Mesendoderm (in vitro differentiated cells): ENCODE measurements at regions not wholly inside any gene's neighbourhood (a gene's known extent, or its start where the extent isn't known, plus 50 kb on each side); places are given as distances from the start of the nearest gene placed in this dataset.
A peak's percentile ranks its signal among the peaks of the same experiment; 100 is the strongest.

ENCODE experiments used
- DNase-seq: peaks from one replicate; pipeline ENCODE4 v3.0.0; 2013
- H2AK5ac ChIP-seq: 2 replicates; pipeline ENCODE4 v1.6.1; 2013; ENCODE audit warnings: low read length, inconsistent platforms
- H2BK120ac ChIP-seq: 2 replicates; pipeline ENCODE4 v1.6.1; 2013; ENCODE audit warnings: low read depth, mild to moderate bottlenecking, low read length, moderate library complexity, mixed read lengths
- H2BK15ac ChIP-seq: replicated peaks from 2 replicates; pipeline ENCODE4 v1.6.1; 2013; ENCODE audit warnings: low read depth, mild to moderate bottlenecking, moderate library complexity
- H2BK5ac ChIP-seq: 2 replicates; pipeline ENCODE4 v1.6.1; 2013; ENCODE audit warnings: low read length, inconsistent platforms
- H3K18ac ChIP-seq: 2 replicates; pipeline ENCODE4 v1.6.1; 2013; ENCODE audit warnings: mild to moderate bottlenecking, low read length, mixed read lengths
- H3K23ac ChIP-seq: one replicate; pipeline ENCODE4 v1.6.1; 2013; ENCODE audit warnings: low read length
- H3K27ac ChIP-seq: 2 replicates; pipeline ENCODE4 v1.5.1; 2013; ENCODE audit warnings: low read depth, mild to moderate bottlenecking, inconsistent platforms, low read length, moderate library complexity
- H3K27me3 ChIP-seq: 2 replicates; pipeline ENCODE4 v1.6.1; 2013; ENCODE audit warnings: low read length, control low read depth, mild to moderate bottlenecking, inconsistent platforms; ENCODE audit not compliant: insufficient read depth, poor library complexity
- H3K36me3 ChIP-seq: 2 replicates; pipeline ENCODE4 v1.6.1; 2013; ENCODE audit warnings: low read length, inconsistent platforms; ENCODE audit not compliant: control insufficient read depth, insufficient read depth
- H3K4ac ChIP-seq: one replicate; pipeline ENCODE4 v1.6.1; 2013; ENCODE audit warnings: low read depth, mild to moderate bottlenecking, low read length, moderate library complexity
- H3K4me1 ChIP-seq: 2 replicates; pipeline ENCODE4 v1.6.1; 2013; ENCODE audit warnings: low read depth, low read length, inconsistent platforms; ENCODE audit not compliant: control insufficient read depth
- H3K4me2 ChIP-seq: 2 replicates; pipeline ENCODE4 v1.6.1; 2013; ENCODE audit warnings: low read length
- H3K4me3 ChIP-seq: 2 replicates; pipeline ENCODE4 v1.5.1; 2013; ENCODE audit warnings: mild to moderate bottlenecking, low read length
- H3K56ac ChIP-seq: one replicate; pipeline ENCODE4 v1.6.1; 2013; ENCODE audit warnings: low read length
- H3K79me1 ChIP-seq: 2 replicates; pipeline ENCODE4 v1.6.1; 2013; ENCODE audit warnings: low read length, inconsistent platforms
- H3K79me2 ChIP-seq: 2 replicates; pipeline ENCODE4 v1.6.1; 2013; ENCODE audit warnings: mild to moderate bottlenecking, low read length; ENCODE audit not compliant: control insufficient read depth, insufficient read depth
- H3K9ac ChIP-seq: 2 replicates; pipeline ENCODE4 v1.6.1; 2013; ENCODE audit warnings: low read length, inconsistent platforms
- H4K5ac ChIP-seq: one replicate; pipeline ENCODE4 v1.6.1; 2013; ENCODE audit warnings: low read length
- H4K8ac ChIP-seq: one replicate; pipeline ENCODE4 v1.6.1; 2013; ENCODE audit warnings: low read depth, mild to moderate bottlenecking, control low read depth, low read length, moderate library complexity
- WGBS: extraction: QIAGEN DNeasy Blood & Tissue Kit; methylation state at CpG from one replicate; pipeline ENCODE4 v1.1.7; 2013; ENCODE audit warnings: low lambda C conversion rate, missing lambda C conversion rate; ENCODE audit not compliant: insufficient coverage; ENCODE audit errors: extremely low coverage; 5-methylcytosine and 5-hydroxymethylcytosine counted together

DNA sequence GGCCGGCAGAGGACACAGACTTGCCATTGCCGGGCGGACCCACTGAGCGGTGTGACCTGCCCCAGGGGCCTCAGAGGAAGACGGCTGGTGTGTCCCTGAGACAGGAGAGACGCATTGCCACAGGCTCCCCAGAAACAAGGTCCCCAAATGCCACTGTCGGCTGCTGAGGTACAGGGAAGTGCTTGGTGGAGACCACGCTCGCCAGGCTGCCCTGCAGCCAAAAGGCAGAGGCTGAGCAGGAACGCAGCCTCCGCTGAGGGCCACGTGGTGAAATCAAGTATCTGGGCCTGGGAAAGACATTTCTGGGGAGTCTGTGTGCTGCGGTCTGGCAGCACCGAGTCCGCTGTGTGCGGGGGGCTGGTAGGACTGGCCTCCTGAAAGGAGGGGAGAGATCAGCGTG, 794.9 kb downstream of the BRD1 start:
- Histone ChIP-seq H2BK15ac (no peak overlapping the region), H3K4me3 (no peak overlapping the region), H4K5ac (no peak overlapping the region), H4K8ac (no peak overlapping the region), H3K27ac (no peak overlapping the region), H3K9ac (no peak overlapping the region), H2BK120ac (no peak overlapping the region), H3K23ac (no peak overlapping the region), H3K27me3 (no peaks in the 10 kb centered on the region), H3K79me1 (no peaks in the 10 kb centered on the region), H3K18ac (no peak overlapping the region), H3K4ac (no peak overlapping the region), H3K36me3 (no peaks in the 10 kb centered on the region), H2AK5ac (no peak overlapping the region), H2BK5ac (no peak overlapping the region), H3K4me1 (no peaks in the 10 kb centered on the region), H3K79me2 (no peaks in the 10 kb centered on the region), H3K56ac (peak overlapping the region; percentile 25), H3K4me2 (no peak overlapping the region)
- no CpG with 5 or more reads among the region's 17 CpGs for WGBS
- no peak for DNase-seq

DNA sequence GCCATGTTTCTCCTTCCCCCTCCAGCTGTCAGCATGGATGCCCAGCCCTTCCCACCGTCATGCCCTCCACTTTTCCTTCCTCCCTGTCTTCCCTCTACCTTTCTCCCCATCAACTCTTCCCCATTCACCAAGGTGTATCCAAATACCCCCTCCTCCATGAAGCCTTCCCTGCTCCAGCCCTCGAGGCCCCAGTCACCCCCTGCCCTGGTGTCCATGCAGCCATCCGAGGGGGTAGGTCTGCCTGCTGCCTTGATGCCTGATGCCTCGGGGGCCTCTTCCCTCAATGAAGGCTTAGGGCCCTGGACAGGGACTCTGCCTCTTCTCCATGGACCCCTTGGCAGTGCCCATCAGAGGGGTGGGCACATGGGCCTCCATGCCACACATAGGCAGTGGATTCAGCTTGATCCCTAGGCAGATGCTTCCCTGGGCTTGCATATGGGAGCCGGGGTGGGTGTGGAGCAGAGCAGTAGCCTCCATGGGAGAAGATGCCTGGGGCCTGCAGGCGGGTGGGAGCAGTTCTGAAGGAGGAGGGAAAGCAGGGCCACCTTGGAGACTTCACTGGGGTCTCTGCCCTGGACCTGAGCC, 795.8 kb downstream of the BRD1 start:
- Histone ChIP-seq H3K79me1 (no peaks in the 10 kb centered on the region), H4K8ac (no peak overlapping the region), H2BK120ac (no peak overlapping the region), H3K27ac (no peak overlapping the region), H3K18ac (no peak overlapping the region), H3K27me3 (no peaks in the 10 kb centered on the region), H2BK15ac (no peak overlapping the region), H3K4me2 (no peak overlapping the region), H4K5ac (no peak overlapping the region), H3K79me2 (no peaks in the 10 kb centered on the region), H3K9ac (no peak overlapping the region), H3K4me3 (no peak overlapping the region), H2AK5ac (no peak overlapping the region), H3K23ac (no peak overlapping the region), H3K36me3 (no peaks in the 10 kb centered on the region), H3K4me1 (no peaks in the 10 kb centered on the region), H2BK5ac (no peak overlapping the region), H3K56ac (no peak overlapping the region), H3K4ac (no peak overlapping the region)
- whole genome bisulfite sequencing = no CpG with 5 or more reads among the region's 6 CpGs
- no peak for DNase-seq

DNA sequence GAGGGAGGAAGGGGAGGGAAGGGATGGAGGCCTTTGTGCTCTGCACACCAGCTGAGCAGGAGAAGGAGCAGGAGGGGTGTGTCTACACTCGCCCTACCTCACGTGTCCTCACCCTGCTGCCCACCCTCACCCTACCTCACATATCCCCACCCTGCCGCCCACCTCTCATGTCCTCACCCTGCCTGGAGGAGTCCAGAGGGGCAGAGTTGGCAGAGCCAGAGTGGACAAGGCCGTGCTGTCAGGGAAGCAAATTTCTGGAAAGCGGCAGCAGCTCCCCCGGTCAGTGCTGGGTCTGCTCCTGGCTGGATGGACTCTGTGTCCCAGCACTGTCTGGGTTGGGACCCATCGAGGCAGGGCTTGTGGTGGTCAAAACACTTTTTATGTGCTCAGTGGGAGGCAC, 799.6 kb downstream of the BRD1 start:
- Histone ChIP-seq H2BK5ac (no peak overlapping the region), H2BK120ac (no peak overlapping the region), H4K8ac (no peak overlapping the region), H3K4ac (no peak overlapping the region), H3K23ac (no peak overlapping the region), H3K27me3 (no peaks in the 10 kb centered on the region), H3K4me1 (no peaks in the 10 kb centered on the region), H3K27ac (no peak overlapping the region), H3K4me3 (no peak overlapping the region), H3K79me1 (no peaks in the 10 kb centered on the region), H4K5ac (no peak overlapping the region), H3K56ac (no peak overlapping the region), H3K18ac (no peak overlapping the region), H3K9ac (no peak overlapping the region), H3K79me2 (no peaks in the 10 kb centered on the region), H3K36me3 (no peaks in the 10 kb centered on the region), H2BK15ac (no peak overlapping the region), H2AK5ac (no peak overlapping the region), H3K4me2 (no peak overlapping the region)
- no CpG with 5 or more reads among the region's 7 CpGs for WGBS
- no peak for DNase-seq

DNA sequence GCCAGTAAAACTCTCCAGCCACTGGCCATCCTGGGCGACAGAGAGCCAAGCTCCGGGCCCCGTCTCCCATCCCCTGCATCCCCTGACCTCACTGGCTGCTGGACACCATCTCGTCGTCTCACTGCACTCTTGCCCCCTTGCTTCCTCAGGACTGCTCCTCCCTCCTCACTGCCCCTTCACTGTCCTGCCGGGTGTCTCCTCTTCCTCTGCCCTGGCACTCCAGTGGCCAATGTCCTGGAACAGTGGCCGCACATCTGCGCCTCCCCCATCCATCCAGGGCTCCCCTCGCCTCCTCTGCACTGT, 800.4 kb downstream of the BRD1 start:
- H3K9ac ChIP-seq = no peak overlapping the region
- no peak for DNase-seq
- no peak overlapping the region for H3K23ac ChIP-seq
- H3K79me2 ChIP-seq = no peaks in the 10 kb centered on the region
- H3K27me3 ChIP-seq = no peaks in the 10 kb centered on the region
- no peaks in the 10 kb centered on the region for H3K4me1 ChIP-seq
- H3K4ac ChIP-seq = no peak overlapping the region
- WGBS = no CpG with 5 or more reads among the region's 9 CpGs
- no peak overlapping the region for H4K5ac ChIP-seq
- H3K4me3 ChIP-seq = no peak overlapping the region
- H3K4me2 ChIP-seq = no peak overlapping the region
- H2AK5ac ChIP-seq = no peak overlapping the region
- H2BK5ac ChIP-seq = no peak overlapping the region
- H3K79me1 ChIP-seq = no peaks in the 10 kb centered on the region
- H3K27ac ChIP-seq = no peak overlapping the region
- no peak overlapping the region for H4K8ac ChIP-seq
- no peak overlapping the region for H3K56ac ChIP-seq
- no peaks in the 10 kb centered on the region for H3K36me3 ChIP-seq
- H3K18ac ChIP-seq = no peak overlapping the region
- no peak overlapping the region for H2BK15ac ChIP-seq
- H2BK120ac ChIP-seq = no peak overlapping the region

DNA sequence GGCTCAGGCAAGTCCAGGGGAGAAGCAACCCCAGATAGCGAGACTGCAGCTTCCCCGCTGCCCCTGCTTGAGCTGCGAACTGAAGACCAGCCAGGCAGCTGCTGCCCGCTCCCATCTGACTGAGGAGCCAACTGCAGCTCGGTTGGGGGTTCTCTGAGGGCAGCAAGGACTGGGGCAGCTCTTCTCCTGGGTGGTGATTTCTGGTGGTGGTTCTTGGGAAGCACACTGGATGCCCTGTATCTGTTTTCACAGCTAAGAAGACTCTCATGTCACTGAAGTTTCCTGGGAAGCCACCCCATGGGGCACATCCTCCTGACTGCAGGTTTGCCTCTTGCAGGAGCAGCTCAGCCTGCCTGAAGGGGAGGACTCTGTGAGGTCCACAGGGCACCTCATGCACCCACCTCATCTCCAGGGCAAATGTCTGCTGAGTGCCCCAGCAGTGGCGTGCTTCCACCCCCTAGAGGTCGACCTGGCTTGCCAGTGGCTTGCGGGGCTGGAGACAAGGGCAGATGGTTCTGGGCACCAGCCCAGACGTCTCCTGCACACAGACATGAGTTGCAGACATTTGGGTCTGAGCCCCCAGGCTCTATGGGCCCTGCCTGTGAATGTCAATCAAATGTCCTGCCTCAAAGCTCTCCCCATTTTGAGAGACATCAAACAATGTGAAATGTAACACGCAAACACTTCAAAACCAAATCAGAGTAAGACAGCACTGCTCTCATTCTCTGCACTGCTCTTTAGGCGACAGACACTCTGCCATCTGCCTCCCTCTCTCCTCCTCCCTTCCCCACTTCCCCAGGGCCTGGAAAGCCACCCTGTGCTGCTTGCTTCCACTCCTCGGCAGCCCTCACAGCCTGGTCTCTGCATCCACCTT, 800.9 kb downstream of the BRD1 start:
- Histone ChIP-seq H3K79me2 (no peaks in the 10 kb centered on the region), H2BK15ac (no peak overlapping the region), H3K27ac (no peak overlapping the region), H2AK5ac (no peak overlapping the region), H3K9ac (no peak overlapping the region), H3K36me3 (no peaks in the 10 kb centered on the region), H3K4ac (no peak overlapping the region), H3K79me1 (no peaks in the 10 kb centered on the region), H3K4me1 (no peaks in the 10 kb centered on the region), H3K27me3 (no peaks in the 10 kb centered on the region), H3K4me2 (no peak overlapping the region), H3K18ac (no peak overlapping the region), H2BK5ac (no peak overlapping the region), H3K23ac (no peak overlapping the region), H4K8ac (no peak overlapping the region), H3K4me3 (no peak overlapping the region), H3K56ac (no peak overlapping the region), H2BK120ac (no peak overlapping the region), H4K5ac (no peak overlapping the region)
- DNase-seq = peak; percentile 44
- WGBS = no CpG with 5 or more reads among the region's 12 CpGs
